RWPE2 (cell line): ENCODE measurements at regions not wholly inside any gene's neighbourhood (a gene's known extent, or its start where the extent isn't known, plus 50 kb on each side); places are given as distances from the start of the nearest gene placed in this dataset.

Experiments used
- ATAC-seq: fragments of 200-7000 bp; cut with Tn5 transposase; 3 replicates; pipeline ENCODE4 v1.9.1; 2021; ENCODE audit warnings: low read depth
- DNase-seq: peaks from one replicate; pipeline ENCODE4 v3.0.0-alpha.2; 2020; ENCODE audit warnings: low spot score
- H3K27ac ChIP-seq: fragments of 450-650 bp; 2 replicates; pipeline ENCODE4 v1.5.1; 2017; ENCODE audit warnings: mild to moderate bottlenecking; ENCODE audit not compliant: poor library complexity, severe bottlenecking
- H3K27me3 ChIP-seq: fragments of 250-450 bp; sonication (Bioruptor Pico); 2 replicates; pipeline ENCODE4 v1.5.1; 2021; ENCODE audit warnings: mild to moderate bottlenecking, moderate library complexity; ENCODE audit not compliant: insufficient read depth, poor library complexity, severe bottlenecking
- H3K36me3 ChIP-seq: fragments of 250-450 bp; sonication (Bioruptor Pico); 2 replicates; pipeline ENCODE4 v1.5.1; 2020; ENCODE audit warnings: low read depth, mild to moderate bottlenecking, moderate library complexity
- H3K4me1 ChIP-seq: fragments of 250-450 bp; sonication (Bioruptor Pico); 2 replicates; pipeline ENCODE4 v1.5.1; 2021; ENCODE audit warnings: mild to moderate bottlenecking, moderate library complexity; ENCODE audit not compliant: insufficient read depth, poor library complexity, severe bottlenecking
- H3K4me3 ChIP-seq: fragments of 250-450 bp; sonication (Bioruptor Pico); 2 replicates; pipeline ENCODE4 v1.5.1; 2021; ENCODE audit warnings: mild to moderate bottlenecking, moderate library complexity; ENCODE audit not compliant: severe bottlenecking
- H3K9me3 ChIP-seq: fragments of 250-450 bp; sonication (Bioruptor Pico); 2 replicates; pipeline ENCODE4 v1.5.1; 2021; ENCODE audit warnings: mild to moderate bottlenecking, moderate library complexity; ENCODE audit not compliant: severe bottlenecking
- TF ChIP-seq, protein P1 (sequence below): fragments of 450-650 bp; IDR thresholded peaks from one replicate; pipeline ENCODE4 v1.5.1; 2017; ENCODE audit warnings: mild to moderate bottlenecking, moderate library complexity; ENCODE audit not compliant: poor library complexity, severe bottlenecking

DNA sequence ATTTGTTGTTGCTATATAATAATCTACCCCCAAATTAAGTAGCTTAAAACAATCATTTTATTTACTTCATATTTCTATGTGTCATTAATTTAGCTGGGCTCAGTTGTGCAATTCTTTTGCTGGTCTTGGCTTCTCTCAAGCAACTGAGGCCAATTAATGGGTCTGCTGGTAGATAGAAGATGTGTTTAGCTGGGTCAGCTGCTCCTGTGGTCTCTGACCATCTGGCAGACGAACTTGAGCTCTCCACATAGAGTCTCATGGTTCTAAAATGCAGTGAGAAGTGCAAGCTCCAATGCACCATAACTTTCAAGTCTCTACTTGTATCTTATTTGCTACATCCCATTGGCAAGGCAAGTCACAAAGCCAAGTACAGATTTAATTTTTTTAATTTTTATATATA lies 515.6 kb downstream of the ZIC1 start:
- Histone ChIP-seq H3K9me3 (no peaks in the 10 kb centered on the region), H3K4me3 (no peak overlapping the region), H3K36me3 (no peaks in the 10 kb centered on the region), H3K27me3 (no peaks in the 10 kb centered on the region), H3K27ac (no peak overlapping the region), H3K4me1 (no peaks in the 10 kb centered on the region)
- DNase-seq (no peak), ATAC-seq (no peak)
- TF ChIP-seq, protein P1, sequence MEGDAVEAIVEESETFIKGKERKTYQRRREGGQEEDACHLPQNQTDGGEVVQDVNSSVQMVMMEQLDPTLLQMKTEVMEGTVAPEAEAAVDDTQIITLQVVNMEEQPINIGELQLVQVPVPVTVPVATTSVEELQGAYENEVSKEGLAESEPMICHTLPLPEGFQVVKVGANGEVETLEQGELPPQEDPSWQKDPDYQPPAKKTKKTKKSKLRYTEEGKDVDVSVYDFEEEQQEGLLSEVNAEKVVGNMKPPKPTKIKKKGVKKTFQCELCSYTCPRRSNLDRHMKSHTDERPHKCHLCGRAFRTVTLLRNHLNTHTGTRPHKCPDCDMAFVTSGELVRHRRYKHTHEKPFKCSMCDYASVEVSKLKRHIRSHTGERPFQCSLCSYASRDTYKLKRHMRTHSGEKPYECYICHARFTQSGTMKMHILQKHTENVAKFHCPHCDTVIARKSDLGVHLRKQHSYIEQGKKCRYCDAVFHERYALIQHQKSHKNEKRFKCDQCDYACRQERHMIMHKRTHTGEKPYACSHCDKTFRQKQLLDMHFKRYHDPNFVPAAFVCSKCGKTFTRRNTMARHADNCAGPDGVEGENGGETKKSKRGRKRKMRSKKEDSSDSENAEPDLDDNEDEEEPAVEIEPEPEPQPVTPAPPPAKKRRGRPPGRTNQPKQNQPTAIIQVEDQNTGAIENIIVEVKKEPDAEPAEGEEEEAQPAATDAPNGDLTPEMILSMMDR, result no peak

DNA sequence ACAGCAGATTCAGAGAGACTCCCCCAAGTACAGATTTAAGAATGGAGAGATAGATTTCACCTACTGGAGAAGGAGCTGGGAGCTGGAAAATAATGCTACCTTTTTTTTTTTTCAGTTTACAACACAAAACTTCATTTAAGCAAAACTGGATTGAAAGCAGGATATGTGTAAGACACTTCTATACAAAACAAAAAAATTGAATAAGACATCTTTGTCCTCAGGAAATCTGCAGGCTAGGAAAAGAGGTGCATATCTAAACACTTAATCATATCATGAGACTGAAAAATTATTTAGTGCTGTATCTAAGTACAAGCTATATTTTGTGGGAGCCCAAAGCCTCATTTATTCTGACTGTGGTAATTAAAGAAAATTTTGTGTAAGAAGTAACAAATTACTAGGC lies 516.1 kb downstream of the ZIC1 start:
- DNase-seq, result no peak
- Histone ChIP-seq H3K4me1 (no peaks in the 10 kb centered on the region), H3K36me3 (no peaks in the 10 kb centered on the region), H3K27me3 (no peaks in the 10 kb centered on the region), H3K4me3 (no peak overlapping the region), H3K27ac (no peak overlapping the region), H3K9me3 (no peaks in the 10 kb centered on the region)
- TF ChIP-seq, protein P1, result no peak
- no peak for ATAC-seq

DNA sequence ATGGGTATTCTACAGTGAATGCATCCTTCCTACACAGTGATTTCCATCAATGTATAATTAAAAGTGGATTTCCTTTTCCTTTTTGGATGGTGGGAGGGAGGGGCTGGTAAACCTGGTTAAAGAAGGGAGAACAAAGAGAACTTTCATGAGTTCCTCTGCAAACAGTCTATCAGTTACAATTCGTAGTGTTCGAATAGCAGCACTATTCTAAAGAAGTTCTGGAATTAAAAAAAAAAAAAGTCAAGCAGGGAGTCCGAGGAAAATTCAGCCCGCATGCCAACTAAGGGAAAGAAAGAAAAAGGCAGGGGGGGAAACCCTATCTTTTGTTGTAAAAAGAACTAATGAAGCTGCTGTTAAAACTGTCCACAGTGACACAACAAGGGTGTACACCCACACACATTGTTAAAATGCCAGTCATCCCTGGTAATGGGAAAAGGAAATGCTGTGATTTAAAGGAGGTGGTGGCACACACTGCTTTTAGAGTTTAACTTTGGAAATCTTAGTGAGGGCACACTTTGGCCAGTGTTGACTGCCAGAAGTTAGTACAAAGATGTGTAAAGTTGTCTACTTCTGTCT lies 521.2 kb downstream of the ZIC1 start:
- Histone ChIP-seq H3K36me3 (no peaks in the 10 kb centered on the region), H3K27me3 (no peaks in the 10 kb centered on the region), H3K4me1 (no peaks in the 10 kb centered on the region), H3K27ac (no peak overlapping the region), H3K9me3 (no peaks in the 10 kb centered on the region), H3K4me3 (no peak overlapping the region)
- no peak for ATAC-seq
- TF ChIP-seq, protein P1, result no peak
- no peak for DNase-seq

DNA sequence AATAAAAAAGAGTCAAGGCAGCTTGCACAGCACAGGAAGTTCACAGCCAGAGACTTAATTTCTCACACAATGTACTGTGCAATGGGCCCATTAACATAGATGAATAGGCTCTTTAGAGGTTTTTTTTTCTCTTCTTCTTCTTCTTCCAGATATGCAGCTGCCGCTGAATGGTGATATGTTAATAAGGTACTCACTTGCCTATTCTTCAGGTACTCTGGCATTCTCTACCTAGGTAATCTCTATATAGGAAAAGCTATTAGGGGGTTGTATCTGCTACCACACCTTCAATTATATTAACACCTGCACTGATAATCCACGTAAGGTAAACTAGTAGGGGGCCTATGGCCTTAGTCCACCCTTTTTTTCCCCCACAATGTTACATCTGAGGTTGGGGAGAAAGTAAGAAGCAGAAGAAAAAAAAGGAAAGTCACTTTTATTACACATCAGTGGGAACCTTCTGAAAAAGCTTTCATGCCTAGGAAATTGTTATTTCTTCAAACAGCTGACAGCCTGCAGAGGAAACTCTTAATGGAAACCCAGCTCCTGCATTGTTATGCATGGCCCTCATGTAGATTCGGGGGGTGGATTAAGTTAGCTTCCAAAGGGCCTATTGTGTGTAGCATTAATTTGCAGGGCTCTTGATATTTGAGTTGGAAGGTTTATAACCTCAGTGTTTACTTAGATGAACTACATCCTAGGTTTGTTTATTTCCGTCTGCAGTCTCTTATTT lies 525.5 kb downstream of the ZIC1 start:
- DNase-seq, result no peak
- no peak overlapping the region for H3K4me3 ChIP-seq

More for the DNA sequence above, 525.5 kb downstream of the ZIC1 start:
- peaks cover 3% of the 10 kb centered on the region for H3K27me3 ChIP-seq
- no peak for ATAC-seq
- H3K4me1 ChIP-seq, result no peaks in the 10 kb centered on the region
- no peaks in the 10 kb centered on the region for H3K9me3 ChIP-seq
- TF ChIP-seq, protein P1, result no peak
- no peaks in the 10 kb centered on the region for H3K36me3 ChIP-seq
- no peak overlapping the region for H3K27ac ChIP-seq
